ENCODE measurements at regions not wholly inside any gene's neighbourhood (a gene's known extent, or its start where the extent isn't known, plus 50 kb on each side); places are given as distances from the start of the nearest gene placed in this dataset.

GRCh38 chr20:23212011-23212410, 125.9 kb upstream of the CD93 start:
- TF ChIP-seq CTCF (IDR thresholded peaks at IDR 0.05; ENCODE audit: low read depth, low read length) (no peak), EZH2phosphoT487 (IDR thresholded peaks at IDR 0.05; ENCODE audit: low read depth) (no peak)
